ENCODE measurements at regions not wholly inside any gene's neighbourhood (a gene's known extent, or its start where the extent isn't known, plus 50 kb on each side); places are given as distances from the start of the nearest gene placed in this dataset.

GRCh38 chr10:78169214-78169613, 135.6 kb downstream of the RPS24 start:
- H3K4me3 ChIP-seq (ENCODE audit: low read depth, low read length): no peak overlapping the region
- TF ChIP-seq, protein P1, sequence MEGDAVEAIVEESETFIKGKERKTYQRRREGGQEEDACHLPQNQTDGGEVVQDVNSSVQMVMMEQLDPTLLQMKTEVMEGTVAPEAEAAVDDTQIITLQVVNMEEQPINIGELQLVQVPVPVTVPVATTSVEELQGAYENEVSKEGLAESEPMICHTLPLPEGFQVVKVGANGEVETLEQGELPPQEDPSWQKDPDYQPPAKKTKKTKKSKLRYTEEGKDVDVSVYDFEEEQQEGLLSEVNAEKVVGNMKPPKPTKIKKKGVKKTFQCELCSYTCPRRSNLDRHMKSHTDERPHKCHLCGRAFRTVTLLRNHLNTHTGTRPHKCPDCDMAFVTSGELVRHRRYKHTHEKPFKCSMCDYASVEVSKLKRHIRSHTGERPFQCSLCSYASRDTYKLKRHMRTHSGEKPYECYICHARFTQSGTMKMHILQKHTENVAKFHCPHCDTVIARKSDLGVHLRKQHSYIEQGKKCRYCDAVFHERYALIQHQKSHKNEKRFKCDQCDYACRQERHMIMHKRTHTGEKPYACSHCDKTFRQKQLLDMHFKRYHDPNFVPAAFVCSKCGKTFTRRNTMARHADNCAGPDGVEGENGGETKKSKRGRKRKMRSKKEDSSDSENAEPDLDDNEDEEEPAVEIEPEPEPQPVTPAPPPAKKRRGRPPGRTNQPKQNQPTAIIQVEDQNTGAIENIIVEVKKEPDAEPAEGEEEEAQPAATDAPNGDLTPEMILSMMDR (IDR thresholded peaks at IDR 0.05; ENCODE audit: insufficient read depth, low read depth, low read length, missing control alignments): no peak
- no peak for DNase-seq (ENCODE audit: low read depth)

DNA sequence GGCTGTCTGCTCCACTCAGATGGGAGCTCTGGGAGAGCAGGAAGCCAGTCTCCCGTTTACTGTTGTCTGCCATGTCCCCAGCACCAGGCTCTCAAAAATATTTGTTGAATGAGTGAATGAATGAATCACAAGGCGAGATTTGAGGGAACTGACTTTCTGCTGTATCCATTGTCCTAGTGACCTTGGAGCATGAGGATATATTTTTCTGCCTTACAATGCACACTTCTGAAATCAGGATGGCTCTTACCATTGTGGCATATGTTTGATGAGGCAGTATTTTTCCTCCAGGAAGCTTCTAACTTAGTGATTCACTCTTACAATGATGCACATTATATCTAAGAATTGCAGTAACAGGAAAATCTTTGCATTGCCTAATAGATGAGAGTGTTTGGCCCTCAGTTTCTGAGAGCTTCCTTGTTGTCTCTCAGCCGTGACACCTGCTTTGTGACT, 136.4 kb downstream of the RPS24 start:
- TF ChIP-seq, protein P1 (IDR thresholded peaks at IDR 0.05; ENCODE audit: insufficient read depth, low read depth, low read length, missing control alignments): no peak
- DNase-seq (ENCODE audit: low read depth): no peak
- H3K4me3 ChIP-seq (ENCODE audit: low read depth, low read length): no peak overlapping the region

DNA sequence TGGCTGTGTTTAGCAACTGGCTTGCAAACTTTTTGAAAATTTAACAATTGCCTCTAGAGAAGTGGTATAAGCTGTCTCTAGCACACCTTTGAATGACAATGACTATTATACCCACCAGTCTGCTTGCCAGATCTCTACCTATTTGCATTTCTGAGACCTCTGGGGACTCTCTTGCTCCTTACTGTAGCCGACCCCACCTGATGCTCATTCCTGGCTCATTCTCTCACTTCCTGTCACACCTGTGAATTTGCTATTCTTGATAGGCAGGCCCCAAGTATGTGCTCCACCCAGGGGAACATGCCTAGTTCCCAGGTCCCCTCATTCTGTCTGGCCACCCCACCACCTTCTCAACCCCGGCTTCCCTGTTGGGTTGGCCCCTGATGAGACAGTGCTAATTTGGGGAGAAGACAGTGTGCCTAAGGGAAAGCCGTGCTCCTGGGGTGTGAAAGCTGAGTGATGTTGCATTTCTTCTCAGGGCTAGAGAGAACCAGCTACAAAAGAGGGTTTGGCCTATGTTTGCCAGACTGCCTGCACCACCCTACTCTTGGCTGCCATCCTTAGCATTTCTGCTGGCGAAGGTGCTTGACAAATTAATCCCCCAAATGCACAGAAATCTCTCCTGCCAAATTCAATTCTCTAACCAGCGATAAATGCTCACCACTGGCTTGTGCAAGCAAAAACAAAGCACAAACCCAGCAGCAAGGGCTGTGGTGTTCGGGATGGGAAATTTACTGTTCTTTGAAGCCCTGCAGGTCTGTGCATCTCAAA, 138.2 kb downstream of the RPS24 start:
- no peak for DNase-seq (ENCODE audit: low read depth)
- TF ChIP-seq, protein P1 (IDR thresholded peaks at IDR 0.05; ENCODE audit: insufficient read depth, low read depth, low read length, missing control alignments): no peak
- no peak overlapping the region for H3K4me3 ChIP-seq (ENCODE audit: low read depth, low read length)

DNA sequence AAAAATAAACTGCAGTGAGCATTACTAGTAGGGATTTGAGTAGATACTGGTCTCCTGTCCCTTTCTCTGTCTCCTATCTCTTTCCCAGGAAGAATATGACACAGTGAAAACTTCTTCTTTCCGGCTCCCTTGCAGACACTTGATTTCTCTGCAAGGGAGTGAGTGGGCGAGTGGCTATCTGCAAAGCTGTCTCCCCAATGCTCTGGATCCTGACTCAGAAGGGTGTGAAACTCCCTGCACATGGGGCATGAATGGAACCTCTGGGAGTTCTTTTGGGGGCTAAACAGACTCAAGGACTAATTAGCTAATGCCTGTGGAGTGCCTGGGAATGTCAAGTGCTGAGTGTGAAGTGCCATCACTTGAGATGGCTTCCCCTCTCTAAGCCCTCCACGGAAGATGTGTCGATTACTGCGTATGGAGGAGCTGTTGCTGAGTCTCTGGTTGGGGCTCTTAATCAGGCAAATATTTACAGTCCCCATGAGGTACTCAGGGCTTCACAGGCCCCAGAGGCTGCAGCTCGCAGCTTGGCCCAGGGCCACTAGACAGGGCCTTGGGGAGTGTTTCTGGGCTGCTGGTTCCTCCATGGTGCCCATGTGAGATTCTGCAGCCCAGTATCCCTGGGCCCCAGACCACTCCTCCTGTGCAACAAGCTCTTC, 139.8 kb downstream of the RPS24 start:
- no peak for DNase-seq (ENCODE audit: low read depth)
- H3K4me3 ChIP-seq (ENCODE audit: low read depth, low read length): no peak overlapping the region
- TF ChIP-seq, protein P1 (IDR thresholded peaks at IDR 0.05; ENCODE audit: insufficient read depth, low read depth, low read length, missing control alignments): no peak

DNA sequence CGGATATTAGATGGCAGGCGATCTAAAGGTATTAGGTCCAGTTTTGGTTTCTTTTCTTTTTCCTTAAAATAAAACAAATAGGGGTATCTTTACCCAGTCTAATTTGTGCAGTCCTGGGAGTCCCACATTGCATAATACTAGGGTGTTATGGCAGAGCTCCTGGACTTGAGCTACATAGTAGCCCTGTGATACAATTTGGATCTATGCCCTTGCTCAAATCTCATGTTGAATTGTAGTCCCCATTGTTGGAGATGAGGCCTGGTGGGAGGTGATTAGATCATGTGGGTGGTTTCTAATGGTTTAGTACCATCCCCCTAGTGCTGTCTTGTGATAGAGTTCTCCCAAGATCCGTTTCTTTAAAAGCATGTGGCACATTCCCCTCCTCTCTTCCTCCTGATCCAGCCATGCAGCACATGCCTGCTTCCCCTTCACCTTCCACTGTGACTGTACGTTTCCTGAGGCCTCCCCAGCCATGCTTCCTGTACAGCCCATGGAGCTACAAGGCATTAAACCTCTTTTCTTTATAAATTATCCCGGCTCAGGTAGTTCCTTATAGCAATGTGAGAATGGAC, 141.9 kb downstream of the RPS24 start:
- DNase-seq (ENCODE audit: low read depth): no peak
- TF ChIP-seq, protein P1 (IDR thresholded peaks at IDR 0.05; ENCODE audit: insufficient read depth, low read depth, low read length, missing control alignments): no peak
- H3K4me3 ChIP-seq (ENCODE audit: low read depth, low read length): no peak overlapping the region

DNA sequence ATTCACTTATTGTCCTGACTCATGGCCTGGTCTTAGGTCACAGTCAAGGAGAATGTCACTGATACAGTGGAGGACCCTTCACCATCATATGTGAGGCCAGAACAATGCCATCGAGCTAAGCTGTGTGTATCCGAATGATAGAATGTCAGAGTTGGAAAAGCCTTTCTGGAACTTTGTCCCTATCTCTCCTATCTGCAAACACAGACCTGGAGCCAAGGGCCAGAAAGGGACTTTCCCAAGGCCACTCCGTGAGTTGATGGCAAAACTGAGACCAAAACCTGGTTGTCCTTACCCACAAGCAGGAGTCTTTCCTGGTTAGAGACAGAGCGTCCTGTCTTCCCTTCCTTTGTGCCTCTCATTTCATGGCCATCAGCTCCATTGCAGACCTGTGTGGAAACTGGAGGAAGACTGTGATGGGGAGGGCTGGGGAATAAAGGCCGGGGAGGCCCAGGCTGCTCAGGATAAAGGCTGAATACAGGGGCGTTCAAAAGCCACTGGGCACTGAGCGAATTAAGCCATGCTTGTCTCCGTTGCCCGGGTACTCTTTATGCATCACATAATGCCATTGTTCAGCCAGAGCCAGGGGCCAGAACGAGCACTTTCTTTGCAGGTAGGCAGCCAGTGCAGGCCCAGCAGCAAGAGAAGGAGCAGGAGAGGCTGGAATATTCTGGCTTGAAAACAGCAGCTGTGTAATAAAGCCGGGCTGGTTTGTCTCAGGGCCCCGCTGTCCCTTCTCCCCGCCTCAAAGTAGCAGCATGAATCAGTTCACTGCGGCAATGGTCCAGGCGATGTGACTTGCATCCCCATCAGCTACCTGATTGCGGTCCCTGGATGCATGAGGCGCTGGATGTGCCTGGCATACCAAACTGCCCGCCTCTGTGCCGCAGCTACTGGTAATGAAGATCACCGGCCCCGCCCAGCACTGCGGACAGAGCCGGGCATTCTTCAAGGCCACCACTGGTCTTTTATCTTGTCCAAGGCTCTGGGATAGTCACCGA, 143.0 kb downstream of the RPS24 start:
- H3K4me3 ChIP-seq (ENCODE audit: low read depth, low read length): no peak overlapping the region
- TF ChIP-seq, protein P1 (IDR thresholded peaks at IDR 0.05; ENCODE audit: insufficient read depth, low read depth, low read length, missing control alignments): no peak
- no peak for DNase-seq (ENCODE audit: low read depth)

Data from GM12865 (cell line).